ENCODE measurements at regions not wholly inside any gene's neighbourhood (a gene's known extent, or its start where the extent isn't known, plus 50 kb on each side); places are given as distances from the start of the nearest gene placed in this dataset.

DNA sequence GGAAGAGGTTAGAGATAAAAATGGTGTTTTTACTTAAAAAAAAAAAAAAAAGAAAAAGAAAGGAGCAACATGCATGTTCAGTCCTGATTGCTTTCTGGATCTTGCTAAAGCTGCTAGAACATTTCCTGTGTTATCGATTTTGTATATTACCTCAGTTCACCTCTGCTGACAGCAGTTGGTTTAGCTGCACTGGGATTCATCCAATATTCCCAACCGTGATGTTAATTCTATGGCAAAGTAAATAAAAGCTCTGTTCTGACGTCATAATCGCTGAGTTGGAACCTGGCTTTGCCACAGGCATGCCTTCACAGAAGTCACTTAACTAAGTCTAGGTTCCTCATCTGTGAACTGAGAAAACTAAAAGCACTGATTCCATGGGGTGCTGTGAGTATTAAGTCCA, 90.7 kb upstream of the SORBS2 start:
- DNase-seq (ENCODE audit: low read depth): no peak
- TF ChIP-seq MYC (IDR thresholded peaks at IDR 0.05; ENCODE audit: low read depth, low read length) (no peak), POLR2A (IDR thresholded peaks at IDR 0.05; ENCODE audit: extremely low read depth, insufficient read length) (no peak)
- TF ChIP-seq, protein P1, sequence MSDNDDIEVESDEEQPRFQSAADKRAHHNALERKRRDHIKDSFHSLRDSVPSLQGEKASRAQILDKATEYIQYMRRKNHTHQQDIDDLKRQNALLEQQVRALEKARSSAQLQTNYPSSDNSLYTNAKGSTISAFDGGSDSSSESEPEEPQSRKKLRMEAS (IDR thresholded peaks at IDR 0.05; ENCODE audit: low read depth, low read length): no peak
- TF ChIP-seq, protein P2, sequence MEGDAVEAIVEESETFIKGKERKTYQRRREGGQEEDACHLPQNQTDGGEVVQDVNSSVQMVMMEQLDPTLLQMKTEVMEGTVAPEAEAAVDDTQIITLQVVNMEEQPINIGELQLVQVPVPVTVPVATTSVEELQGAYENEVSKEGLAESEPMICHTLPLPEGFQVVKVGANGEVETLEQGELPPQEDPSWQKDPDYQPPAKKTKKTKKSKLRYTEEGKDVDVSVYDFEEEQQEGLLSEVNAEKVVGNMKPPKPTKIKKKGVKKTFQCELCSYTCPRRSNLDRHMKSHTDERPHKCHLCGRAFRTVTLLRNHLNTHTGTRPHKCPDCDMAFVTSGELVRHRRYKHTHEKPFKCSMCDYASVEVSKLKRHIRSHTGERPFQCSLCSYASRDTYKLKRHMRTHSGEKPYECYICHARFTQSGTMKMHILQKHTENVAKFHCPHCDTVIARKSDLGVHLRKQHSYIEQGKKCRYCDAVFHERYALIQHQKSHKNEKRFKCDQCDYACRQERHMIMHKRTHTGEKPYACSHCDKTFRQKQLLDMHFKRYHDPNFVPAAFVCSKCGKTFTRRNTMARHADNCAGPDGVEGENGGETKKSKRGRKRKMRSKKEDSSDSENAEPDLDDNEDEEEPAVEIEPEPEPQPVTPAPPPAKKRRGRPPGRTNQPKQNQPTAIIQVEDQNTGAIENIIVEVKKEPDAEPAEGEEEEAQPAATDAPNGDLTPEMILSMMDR (IDR thresholded peaks at IDR 0.05; ENCODE audit: low read depth, low read length): no peak
- H3K4me3 ChIP-seq (ENCODE audit: low read depth, low read length): no peak overlapping the region

DNA sequence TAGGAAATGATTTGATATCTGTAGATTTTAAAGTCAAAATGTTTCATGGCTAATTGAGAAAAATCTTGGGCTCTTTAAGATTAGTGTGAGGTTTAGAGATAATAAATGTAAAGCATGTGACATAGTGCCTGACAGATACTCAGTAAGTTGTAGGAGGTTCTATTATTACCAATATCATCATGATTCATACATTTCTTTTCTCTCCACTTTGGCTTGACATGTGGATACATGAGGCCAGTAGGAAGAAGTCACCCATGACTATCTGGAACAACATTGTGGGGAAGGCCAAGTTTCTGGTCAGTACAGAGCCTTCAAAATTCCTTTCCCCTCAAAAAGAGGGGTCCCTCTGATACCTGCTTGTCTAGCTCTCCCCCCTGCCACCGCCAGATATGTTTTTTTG, 91.2 kb upstream of the SORBS2 start:
- DNase-seq (ENCODE audit: low read depth): no peak
- TF ChIP-seq, protein P2 (IDR thresholded peaks at IDR 0.05; ENCODE audit: low read depth, low read length): no peak
- TF ChIP-seq, protein P1 (IDR thresholded peaks at IDR 0.05; ENCODE audit: low read depth, low read length): no peak
- no peak for TF ChIP-seq MYC (IDR thresholded peaks at IDR 0.05; ENCODE audit: low read depth, low read length)
- no peak for TF ChIP-seq POLR2A (IDR thresholded peaks at IDR 0.05; ENCODE audit: extremely low read depth, insufficient read length)
- H3K4me3 ChIP-seq (ENCODE audit: low read depth, low read length): no peak overlapping the region

GRCh38 chr4:185904381-185904780, 92.4 kb upstream of the SORBS2 start:
- no peak overlapping the region for H3K4me3 ChIP-seq (ENCODE audit: low read depth, low read length)
- no peak for DNase-seq (ENCODE audit: low read depth)
- TF ChIP-seq, protein P1 (IDR thresholded peaks at IDR 0.05; ENCODE audit: low read depth, low read length): no peak
- TF ChIP-seq, protein P2 (IDR thresholded peaks at IDR 0.05; ENCODE audit: low read depth, low read length): no peak
- TF ChIP-seq MYC (IDR thresholded peaks at IDR 0.05; ENCODE audit: low read depth, low read length): no peak
- no peak for TF ChIP-seq POLR2A (IDR thresholded peaks at IDR 0.05; ENCODE audit: extremely low read depth, insufficient read length)

GRCh38 chr4:185909972-185910371, 98.0 kb upstream of the SORBS2 start:
- no peak overlapping the region for H3K4me3 ChIP-seq (ENCODE audit: low read depth, low read length)
- TF ChIP-seq, protein P2 (IDR thresholded peaks at IDR 0.05; ENCODE audit: low read depth, low read length): no peak
- TF ChIP-seq POLR2A (IDR thresholded peaks at IDR 0.05; ENCODE audit: extremely low read depth, insufficient read length) (no peak), MYC (IDR thresholded peaks at IDR 0.05; ENCODE audit: low read depth, low read length) (no peak)
- TF ChIP-seq, protein P1 (IDR thresholded peaks at IDR 0.05; ENCODE audit: low read depth, low read length): no peak
- DNase-seq (ENCODE audit: low read depth): no peak

DNA sequence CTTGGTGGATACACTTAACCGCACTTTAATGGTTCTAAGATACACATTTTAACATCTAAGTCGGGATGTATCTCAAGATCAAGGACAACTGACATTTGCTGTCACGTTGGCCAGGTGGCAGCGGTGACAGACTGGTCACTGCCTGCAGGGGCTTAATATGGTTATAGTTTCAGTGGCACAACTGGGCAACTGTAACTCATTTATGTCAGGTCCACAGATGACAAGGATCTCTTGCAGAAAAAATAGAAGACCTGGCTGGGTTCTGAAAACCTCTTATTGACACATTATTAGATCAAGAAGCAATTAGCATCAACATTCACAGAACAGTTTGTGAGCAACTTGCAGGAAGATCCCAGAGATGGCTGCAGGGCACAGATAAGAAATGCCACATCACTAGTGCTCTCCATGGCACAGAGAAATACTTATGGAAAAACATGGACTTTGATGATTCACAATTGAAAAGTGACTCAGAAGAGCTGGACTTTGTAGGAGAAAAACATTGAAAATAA, 99.6 kb upstream of the SORBS2 start:
- DNase-seq (ENCODE audit: low read depth): no peak
- H3K4me3 ChIP-seq (ENCODE audit: low read depth, low read length): no peak overlapping the region
- TF ChIP-seq, protein P2 (IDR thresholded peaks at IDR 0.05; ENCODE audit: low read depth, low read length): no peak
- TF ChIP-seq MYC (IDR thresholded peaks at IDR 0.05; ENCODE audit: low read depth, low read length) (no peak), POLR2A (IDR thresholded peaks at IDR 0.05; ENCODE audit: extremely low read depth, insufficient read length) (no peak)
- TF ChIP-seq, protein P1 (IDR thresholded peaks at IDR 0.05; ENCODE audit: low read depth, low read length): no peak

Measured in NB4 (cell line).